Cardiac septum (tissue), 1 donor: ENCODE measurements at regions not wholly inside any gene's neighbourhood (a gene's known extent, or its start where the extent isn't known, plus 50 kb on each side); places are given as distances from the start of the nearest gene placed in this dataset.

Source experiments
- DNase-seq: peaks from one replicate; pipeline ENCODE4 v3.0.0-alpha.2; 2020; ENCODE audit warnings: low spot score
- intact Hi-C: fragments of 100-400 bp; cut with DNase I; formaldehyde crosslinking; loops from one replicate; pipeline ENCODE4 v1.14.0; 2022
- donor health status: DM: no; HTN: no; CAD: no.

- intact Hi-C loops = no loop called here
- no peak for DNase-seq
Observed at GRCh38 chr21:23718446-23719285, 1888.6 kb downstream of the MRPL39 start.

- DNase-seq = no peak
- intact Hi-C loops = no loop called here
Observed at GRCh38 chr21:23712166-23712565, 1895.1 kb downstream of the MRPL39 start.

- intact Hi-C loops = no loop called here
- DNase-seq = no peak
Observed at GRCh38 chr21:23706431-23706830, 1900.8 kb downstream of the MRPL39 start.

GRCh38 chr21:23699402-23699801 is 1907.9 kb downstream of the MRPL39 start:
- intact Hi-C loops = no loop called here

GRCh38 chr21:23698619-23699018 is 1908.7 kb downstream of the MRPL39 start:
- DNase-seq = no peak
- intact Hi-C loops = no loop called here

More at GRCh38 chr21:23699402-23699801, 1907.9 kb downstream of the MRPL39 start:
- DNase-seq = no peak

- intact Hi-C loops = no loop called here
- DNase-seq = no peak
Observed at GRCh38 chr21:23695443-23695842, 1911.8 kb downstream of the MRPL39 start.

- no peak for DNase-seq
- intact Hi-C loops = no loop called here
Observed at GRCh38 chr21:23694390-23694789, 1912.9 kb downstream of the MRPL39 start.

- intact Hi-C loops = no loop called here
- no peak for DNase-seq
Observed at GRCh38 chr21:23690316-23690715, 1917.0 kb downstream of the MRPL39 start.

- intact Hi-C loops = no loop called here
- DNase-seq = no peak
Observed at GRCh38 chr21:23686737-23687523, 1920.4 kb downstream of the MRPL39 start.

GRCh38 chr21:23684431-23684830 is 1922.8 kb downstream of the MRPL39 start:
- intact Hi-C loops = no loop called here

GRCh38 chr21:23664193-23664694 is 1943.0 kb downstream of the MRPL39 start:
- intact Hi-C loops = no loop called here
- DNase-seq = no peak

More at GRCh38 chr21:23684431-23684830, 1922.8 kb downstream of the MRPL39 start:
- no peak for DNase-seq

- no peak for DNase-seq
- intact Hi-C loops = no loop called here
Observed at GRCh38 chr21:23660560-23660959, 1946.7 kb downstream of the MRPL39 start.

GRCh38 chr21:23644768-23645167 is 1962.5 kb downstream of the MRPL39 start:
- no peak for DNase-seq
- intact Hi-C loops = no loop called here

- DNase-seq = no peak
- intact Hi-C loops = no loop called here
Observed at GRCh38 chr21:23639721-23640120, 1967.6 kb downstream of the MRPL39 start.

- DNase-seq = no peak
- intact Hi-C loops = no loop called here
Observed at GRCh38 chr21:23638131-23638695, 1969.1 kb downstream of the MRPL39 start.

GRCh38 chr21:23633447-23633940 is 1973.8 kb downstream of the MRPL39 start:
- intact Hi-C loops = no loop called here
- no peak for DNase-seq

GRCh38 chr21:23624281-23624680 is 1983.0 kb downstream of the MRPL39 start:
- intact Hi-C loops = no loop called here
- DNase-seq = no peak

- DNase-seq = no peak
- intact Hi-C loops = no loop called here
Observed at GRCh38 chr21:23613014-23613413, 1994.3 kb downstream of the MRPL39 start.

- intact Hi-C loops = no loop called here
- no peak for DNase-seq
Observed at GRCh38 chr21:23612210-23612609, 1995.1 kb downstream of the MRPL39 start.

- DNase-seq = no peak
- intact Hi-C loops = no loop called here
Observed at GRCh38 chr21:23607782-23608431, 1999.4 kb downstream of the MRPL39 start.
